PFSK-1 (cell line): ENCODE measurements at regions not wholly inside any gene's neighbourhood (a gene's known extent, or its start where the extent isn't known, plus 50 kb on each side); places are given as distances from the start of the nearest gene placed in this dataset.

Experiments
- FOXP2 ChIP-seq: optimal IDR thresholded peaks from 2 replicates; pipeline ENCODE3; 2011; ENCODE audit warnings: borderline replicate concordance, control low read depth, inconsistent platforms; ENCODE audit not compliant: insufficient read depth; ENCODE audit errors: extremely low read length, extremely low read depth
- POLR2AphosphoS5 ChIP-seq: IDR thresholded peaks from 2 replicates; pipeline ENCODE4 v1.6.1; 2012; ENCODE audit warnings: low read depth, mild to moderate bottlenecking, control low read depth, low read length, moderate library complexity
- REST ChIP-seq, 2 experiments: IDR thresholded peaks; 2 replicates each; pipeline versions ENCODE4 v1.6.1 to v1.8.0; 2011 to 2012; ENCODE audit warnings: low read depth in 2 of 2, low read length in 2 of 2, control low read depth in 1 of 2, inconsistent platforms in 1 of 2, mild to moderate bottlenecking in 1 of 2, moderate library complexity in 1 of 2; ENCODE audit not compliant: insufficient read depth in 1 of 2
- SIN3A ChIP-seq: IDR thresholded peaks from 2 replicates; pipeline ENCODE4 v1.6.1; 2012; ENCODE audit warnings: mild to moderate bottlenecking, low read length, moderate library complexity, borderline replicate concordance; ENCODE audit not compliant: insufficient read depth
- TAF1 ChIP-seq: IDR thresholded peaks from 2 replicates; pipeline ENCODE4 v1.6.1; 2012; ENCODE audit warnings: low read length, control low read depth, borderline replicate concordance; ENCODE audit not compliant: insufficient read depth

- no peak for TF ChIP-seq POLR2AphosphoS5
- no peak for TF ChIP-seq FOXP2
- no peak for TF ChIP-seq SIN3A
- no peak for TF ChIP-seq TAF1
- no peak for TF ChIP-seq REST (IDR thresholded peaks at IDR 0.05; ENCODE audit: insufficient read depth in 1 of 2, low read depth in 2 of 2, low read length in 2 of 2)
These were observed 62.9 kb downstream of the MYEOV start for GRCh38 chr11:69356703-69357457.

GRCh38 chr11:69357458-69358397, 63.8 kb downstream of the MYEOV start:
- TF ChIP-seq FOXP2, result no peak
- TF ChIP-seq POLR2AphosphoS5, result no peak
- no peak for TF ChIP-seq SIN3A
- no peak for TF ChIP-seq REST (IDR thresholded peaks at IDR 0.05; ENCODE audit: insufficient read depth in 1 of 2, low read depth in 2 of 2, low read length in 2 of 2)
- no peak for TF ChIP-seq TAF1

- TF ChIP-seq SIN3A (no peak), FOXP2 (no peak)
These were observed 64.6 kb downstream of the MYEOV start for GRCh38 chr11:69358398-69359020.

GRCh38 chr11:69359735-69360480, 66.0 kb downstream of the MYEOV start:
- no peak for TF ChIP-seq FOXP2
- no peak for TF ChIP-seq TAF1
- no peak for TF ChIP-seq SIN3A
- no peak for TF ChIP-seq POLR2AphosphoS5
- TF ChIP-seq REST (IDR thresholded peaks at IDR 0.05; ENCODE audit: insufficient read depth in 1 of 2, low read depth in 2 of 2, low read length in 2 of 2), result no peak

- no peak for TF ChIP-seq REST (IDR thresholded peaks at IDR 0.05; ENCODE audit: insufficient read depth in 1 of 2, low read depth in 2 of 2, low read length in 2 of 2)
- TF ChIP-seq POLR2AphosphoS5, result no peak
- TF ChIP-seq FOXP2, result no peak
- TF ChIP-seq TAF1, result no peak
- no peak for TF ChIP-seq SIN3A
These were observed 66.7 kb downstream of the MYEOV start for GRCh38 chr11:69360606-69361005.
